ENCODE measurements at regions not wholly inside any gene's neighbourhood (a gene's known extent, or its start where the extent isn't known, plus 50 kb on each side); places are given as distances from the start of the nearest gene placed in this dataset.

DNA sequence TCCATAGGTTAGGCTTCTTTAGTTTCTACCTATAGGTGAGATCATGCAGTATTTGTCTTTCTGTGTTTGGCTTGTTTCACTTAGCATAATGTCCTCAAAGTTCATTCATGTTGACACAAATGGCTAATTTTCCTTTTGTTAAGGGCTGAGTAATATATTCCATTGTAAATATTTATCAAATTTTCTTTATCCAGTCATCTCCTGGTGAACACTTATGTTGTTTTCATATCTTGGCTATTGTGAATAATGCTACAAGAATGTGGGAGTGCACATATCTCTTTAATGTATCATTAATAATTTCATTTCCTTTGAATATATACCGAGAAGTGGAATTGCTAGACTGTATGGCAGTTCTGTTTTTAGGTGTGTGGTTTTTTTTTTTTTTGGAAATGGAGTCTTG lies 250.9 kb upstream of the SEMA6D start:
- no peaks in the 10 kb centered on the region for H3K9me3 ChIP-seq (ENCODE audit: severe bottlenecking)
- H3K27ac ChIP-seq: no peak overlapping the region
- no peaks in the 10 kb centered on the region for H3K36me3 ChIP-seq
- TF ChIP-seq CTCF (IDR thresholded peaks at IDR 0.05; ENCODE audit: low read depth, low read length): no peak
- DNase-seq: no peak
- H3K27me3 ChIP-seq (ENCODE audit: insufficient read depth, low read depth, severe bottlenecking): no peaks in the 10 kb centered on the region
- H3K4me3 ChIP-seq (ENCODE audit: low read depth, low read length): no peak overlapping the region

- DNase-seq: no peak
- H3K27ac ChIP-seq: no peak overlapping the region
- H3K9me3 ChIP-seq (ENCODE audit: severe bottlenecking): no peaks in the 10 kb centered on the region
- no peak overlapping the region for H3K4me3 ChIP-seq (ENCODE audit: low read depth, low read length)
- TF ChIP-seq CTCF (IDR thresholded peaks at IDR 0.05; ENCODE audit: low read depth, low read length): no peak
- H3K36me3 ChIP-seq: no peaks in the 10 kb centered on the region
- no peaks in the 10 kb centered on the region for H3K27me3 ChIP-seq (ENCODE audit: insufficient read depth, low read depth, severe bottlenecking)
Observed at GRCh38 chr15:47470983-47471382, 246.3 kb upstream of the SEMA6D start.

DNA sequence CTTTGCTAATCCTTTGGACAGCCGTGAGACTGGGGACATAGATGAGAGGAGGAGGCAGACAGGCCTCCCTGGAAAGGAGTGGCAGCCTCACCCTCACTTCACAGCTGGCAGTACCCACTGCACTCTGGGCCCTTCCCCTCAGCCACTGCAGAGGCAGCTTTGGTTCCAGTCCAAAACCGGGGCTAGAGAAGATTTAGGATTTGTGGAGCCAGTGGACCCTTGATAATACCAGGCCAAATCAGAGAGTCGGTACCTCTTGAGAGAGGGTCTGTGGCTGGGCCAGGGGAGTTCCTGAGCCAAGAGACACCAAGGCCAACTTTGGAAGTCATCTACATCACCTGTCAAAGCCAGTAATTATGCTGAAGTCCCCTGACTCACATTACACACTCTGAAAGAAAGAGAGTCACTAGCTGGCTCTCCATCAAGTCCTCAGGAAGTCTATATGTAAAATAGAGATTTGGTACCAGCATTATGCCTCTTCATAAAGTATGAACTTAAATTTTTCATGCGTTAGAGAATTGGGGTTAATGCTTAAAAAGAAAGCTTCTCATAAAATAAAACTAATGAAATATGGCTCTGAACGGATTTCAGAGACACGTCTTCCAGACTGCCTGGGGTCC lies 244.1 kb upstream of the SEMA6D start:
- Histone ChIP-seq H3K27ac (no peak overlapping the region), H3K27me3 (ENCODE audit: insufficient read depth, low read depth, severe bottlenecking) (no peaks in the 10 kb centered on the region), H3K4me3 (ENCODE audit: low read depth, low read length) (no peak overlapping the region), H3K9me3 (ENCODE audit: severe bottlenecking) (no peaks in the 10 kb centered on the region), H3K36me3 (no peaks in the 10 kb centered on the region)
- DNase-seq: no peak
- no peak for TF ChIP-seq CTCF (IDR thresholded peaks at IDR 0.05; ENCODE audit: low read depth, low read length)

DNA sequence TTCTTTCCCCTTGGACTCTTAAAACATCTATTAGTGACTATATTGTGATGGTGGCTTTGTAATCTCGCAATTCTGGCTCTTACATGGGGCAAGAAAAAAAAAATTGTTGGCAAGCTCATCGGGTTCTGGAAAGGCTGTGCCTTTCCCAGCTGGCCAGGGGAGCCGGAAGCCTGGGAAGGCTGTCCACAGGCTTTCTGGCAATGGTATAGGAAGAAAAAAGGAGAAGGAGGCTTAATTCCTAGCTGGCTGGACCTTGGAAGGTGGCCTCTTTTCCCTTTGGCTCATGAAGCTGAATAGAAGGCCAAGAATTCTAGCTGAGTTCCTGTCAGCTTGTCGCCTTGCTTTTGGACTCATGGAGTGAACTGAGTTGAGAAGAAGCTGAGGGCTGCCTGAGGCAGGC lies 243.5 kb upstream of the SEMA6D start:
- Histone ChIP-seq H3K27ac (no peak overlapping the region), H3K36me3 (no peaks in the 10 kb centered on the region), H3K4me3 (ENCODE audit: low read depth, low read length) (no peak overlapping the region), H3K9me3 (ENCODE audit: severe bottlenecking) (no peaks in the 10 kb centered on the region), H3K27me3 (ENCODE audit: insufficient read depth, low read depth, severe bottlenecking) (no peaks in the 10 kb centered on the region)
- no peak for DNase-seq
- no peak for TF ChIP-seq CTCF (IDR thresholded peaks at IDR 0.05; ENCODE audit: low read depth, low read length)

DNA sequence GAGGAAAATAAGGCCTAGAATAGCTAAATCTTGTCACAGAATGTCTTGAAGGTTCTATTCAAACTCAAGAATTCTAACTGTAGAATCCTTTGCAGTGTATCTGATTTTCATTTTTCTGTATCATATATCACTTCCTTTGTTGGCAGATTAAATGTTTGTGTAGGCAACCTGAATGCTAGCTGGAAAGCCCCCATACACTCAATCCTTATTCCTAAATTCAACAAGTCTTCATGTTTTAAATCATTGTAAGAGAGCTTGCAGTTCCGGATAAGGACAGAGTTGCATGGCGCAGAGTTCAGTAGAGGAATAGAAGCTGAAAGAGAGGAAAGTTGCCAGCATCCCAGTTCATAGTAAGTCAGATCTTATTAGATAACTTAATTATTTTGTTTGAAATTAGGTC lies 242.0 kb upstream of the SEMA6D start:
- no peak overlapping the region for H3K4me3 ChIP-seq (ENCODE audit: low read depth, low read length)
- H3K36me3 ChIP-seq: no peaks in the 10 kb centered on the region
- no peaks in the 10 kb centered on the region for H3K27me3 ChIP-seq (ENCODE audit: insufficient read depth, low read depth, severe bottlenecking)
- DNase-seq: no peak
- no peak overlapping the region for H3K27ac ChIP-seq
- no peaks in the 10 kb centered on the region for H3K9me3 ChIP-seq (ENCODE audit: severe bottlenecking)
- TF ChIP-seq CTCF (IDR thresholded peaks at IDR 0.05; ENCODE audit: low read depth, low read length): no peak

GRCh38 chr15:47477341-47477740 lies 240.0 kb upstream of the SEMA6D start:
- no peak for DNase-seq
- TF ChIP-seq CTCF (IDR thresholded peaks at IDR 0.05; ENCODE audit: low read depth, low read length): no peak

More at GRCh38 chr15:47477341-47477740, 240.0 kb upstream of the SEMA6D start:
- H3K27me3 ChIP-seq (ENCODE audit: insufficient read depth, low read depth, severe bottlenecking): no peaks in the 10 kb centered on the region
- no peaks in the 10 kb centered on the region for H3K36me3 ChIP-seq
- H3K4me3 ChIP-seq (ENCODE audit: low read depth, low read length): no peak overlapping the region
- H3K27ac ChIP-seq: no peak overlapping the region
- no peaks in the 10 kb centered on the region for H3K9me3 ChIP-seq (ENCODE audit: severe bottlenecking)

Measured in WERI-Rb-1 (cell line).